GM18498 (cell line): ENCODE measurements at regions not wholly inside any gene's neighbourhood (a gene's known extent, or its start where the extent isn't known, plus 50 kb on each side); places are given as distances from the start of the nearest gene placed in this dataset.

ENCODE experiments used
- ATAC-seq: cut with Tn5 transposase; IDR thresholded peaks from one replicate; pipeline ENCODE4 v1.9.1; 2021; ENCODE audit warnings: mild to moderate bottlenecking, moderate library complexity; ENCODE audit not compliant: unreplicated experiment

DNA sequence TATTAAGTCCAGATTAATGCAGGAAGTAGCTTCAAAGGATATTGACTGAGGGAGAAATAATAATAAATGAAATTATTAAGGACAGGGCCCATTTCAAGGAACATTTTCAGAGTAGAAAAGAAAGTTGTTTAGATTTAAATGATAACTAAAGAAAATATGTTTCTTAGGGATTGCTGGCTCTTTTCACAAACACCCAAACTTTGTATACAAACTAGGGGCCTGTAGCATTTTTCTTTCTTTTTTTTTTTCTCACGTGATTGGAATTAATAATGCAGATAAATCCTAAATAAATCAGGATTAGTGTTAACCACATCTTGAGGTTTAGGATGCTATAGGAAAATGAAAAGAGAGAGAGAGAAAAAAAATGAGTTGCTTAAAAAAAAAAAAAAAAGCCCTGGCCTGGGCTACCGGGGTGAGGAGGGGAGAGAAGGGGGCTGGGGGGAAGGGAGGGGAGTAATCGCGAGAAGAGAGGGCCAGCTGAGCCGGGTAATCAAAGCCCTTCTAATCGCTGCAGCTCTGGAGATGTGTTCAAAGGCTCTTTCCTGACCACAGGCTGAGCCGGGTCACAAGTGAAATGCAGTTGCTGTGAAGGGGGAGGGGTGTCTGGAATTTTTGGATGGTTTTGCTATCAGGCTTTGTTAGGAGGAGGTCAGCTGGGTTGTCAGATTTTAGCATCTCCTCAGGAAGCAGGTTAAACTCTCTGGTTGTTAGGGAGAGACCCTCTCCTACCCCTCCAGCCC lies 104.6 kb upstream of the ZFHX3 start:
- ATAC-seq, result no peak

DNA sequence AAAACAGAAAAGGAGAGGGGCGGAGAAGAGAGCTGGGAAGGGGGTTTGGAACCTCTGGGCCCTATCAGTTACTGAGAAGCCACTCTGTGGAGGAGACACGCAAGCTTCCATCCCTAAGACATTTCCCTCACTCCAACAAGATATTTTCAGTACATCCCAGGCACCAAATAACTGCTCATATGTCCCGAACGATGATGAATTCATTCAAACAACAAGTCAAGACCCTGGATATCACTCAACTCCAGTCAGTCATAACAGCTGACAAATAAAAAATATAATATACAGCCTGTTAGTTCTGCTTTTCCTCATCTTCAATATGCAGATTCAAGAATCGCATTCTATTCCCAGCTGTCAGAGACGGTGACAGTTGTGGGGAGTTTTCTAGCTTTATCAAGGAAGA lies 104.0 kb upstream of the ZFHX3 start:
- ATAC-seq, result no peak

DNA sequence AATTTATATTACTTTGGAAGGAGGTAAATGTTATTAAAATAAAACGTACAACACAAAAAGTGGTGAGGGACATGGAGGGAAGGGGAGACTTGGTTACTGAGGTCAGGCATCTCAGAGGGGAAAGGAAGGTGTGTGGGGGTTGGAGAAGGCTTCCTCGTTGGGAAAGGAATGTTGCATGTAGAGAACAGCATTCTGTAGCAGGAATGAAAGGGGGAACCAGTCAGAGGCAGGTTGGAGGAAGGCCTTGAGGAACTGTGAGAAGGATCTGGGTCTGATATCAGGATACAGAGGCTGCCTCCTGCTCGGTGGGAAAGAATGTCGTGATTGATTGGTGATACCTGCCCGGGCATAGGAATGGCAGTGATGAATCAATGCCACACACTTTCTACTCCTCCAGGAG lies 103.3 kb upstream of the ZFHX3 start:
- ATAC-seq, result no peak

DNA sequence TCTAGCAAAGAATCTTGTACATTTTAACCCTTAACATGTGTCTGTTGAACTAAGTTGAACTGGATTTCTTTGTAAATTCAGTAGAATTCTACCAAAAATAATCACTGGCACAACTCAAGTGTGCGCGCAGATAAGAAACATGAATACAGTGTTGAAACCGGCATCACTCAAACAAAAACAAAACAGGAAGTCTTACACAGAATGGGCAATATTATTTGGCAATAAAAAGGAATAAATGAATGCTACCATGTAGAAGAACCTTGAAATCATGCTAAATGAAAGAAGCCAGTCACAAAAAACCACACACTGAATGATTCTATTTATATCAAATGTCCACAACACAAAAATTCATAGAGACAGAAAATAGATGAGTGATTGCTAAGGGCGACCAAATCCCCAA lies 102.9 kb upstream of the ZFHX3 start:
- ATAC-seq, result no peak

DNA sequence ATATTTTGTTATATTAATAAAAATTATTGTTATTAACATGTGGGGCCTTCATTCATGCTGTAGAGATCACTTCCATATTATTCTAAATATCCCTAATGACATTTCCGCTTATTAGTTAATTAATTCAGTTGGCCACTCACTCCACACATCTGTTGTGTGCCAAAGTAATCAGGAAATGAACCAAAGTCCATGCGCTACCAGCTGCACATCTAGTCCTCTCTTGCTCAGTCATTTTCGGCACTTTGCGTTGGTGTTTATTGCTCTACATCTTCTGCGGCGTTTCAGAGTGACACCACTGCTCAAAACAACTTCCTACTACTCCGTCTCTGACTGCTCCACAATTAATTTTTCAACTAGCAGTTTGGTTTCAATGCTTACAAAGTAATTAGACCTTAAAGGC lies 101.4 kb upstream of the ZFHX3 start:
- ATAC-seq, result no peak

DNA sequence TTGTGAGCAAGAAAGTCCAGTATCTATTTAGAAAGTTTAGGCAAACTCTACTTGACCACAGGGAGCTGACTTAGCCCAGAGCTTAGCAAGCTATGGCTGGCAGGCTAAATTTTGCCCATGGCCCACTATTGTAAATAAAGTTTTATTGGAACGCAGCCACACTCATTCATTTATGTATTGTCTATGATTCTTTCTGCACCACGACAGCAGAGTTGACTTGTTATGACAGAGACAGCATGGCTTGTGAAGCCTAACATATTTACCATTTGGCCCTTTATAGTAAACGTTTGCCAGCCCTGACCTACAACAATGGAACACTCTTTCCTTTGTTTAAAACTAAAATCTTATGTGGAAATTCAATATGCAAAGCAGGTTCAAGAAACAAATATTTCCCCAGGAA lies 100.0 kb upstream of the ZFHX3 start:
- ATAC-seq, result no peak

DNA sequence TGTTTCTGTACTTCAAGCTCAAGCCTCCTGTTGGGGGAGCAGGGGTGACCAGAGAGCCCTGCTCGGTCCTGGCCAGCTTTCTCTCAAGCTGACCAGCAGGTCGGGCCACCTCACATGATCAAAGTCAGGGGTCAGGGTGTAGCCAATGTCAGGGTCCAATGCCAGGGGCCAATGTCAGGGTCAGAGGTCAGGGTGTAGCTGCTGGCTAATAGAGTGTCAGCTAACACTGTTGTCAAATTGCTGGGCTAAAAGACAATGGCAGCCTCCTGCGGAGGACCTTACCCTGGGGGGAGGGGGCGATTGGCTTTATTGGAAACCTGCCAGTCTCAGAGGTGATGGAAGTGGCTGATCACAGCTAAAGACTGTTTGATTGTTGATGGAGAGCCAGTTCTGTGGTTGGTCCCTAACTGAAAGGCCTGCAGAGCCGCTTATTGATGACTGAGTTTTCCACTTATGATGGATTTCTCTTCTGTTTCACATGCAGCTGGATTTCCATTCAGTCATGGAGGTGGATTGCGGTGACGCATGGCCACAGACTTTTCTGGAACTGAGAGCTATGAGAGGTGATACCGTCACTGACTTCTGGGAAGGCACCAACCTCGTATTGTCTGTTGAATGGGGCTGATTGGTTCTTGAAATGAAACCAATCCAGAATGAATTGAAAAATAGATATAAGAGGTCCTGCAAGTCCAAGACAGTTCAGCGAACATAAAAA lies 97.4 kb upstream of the ZFHX3 start:
- no peak for ATAC-seq

DNA sequence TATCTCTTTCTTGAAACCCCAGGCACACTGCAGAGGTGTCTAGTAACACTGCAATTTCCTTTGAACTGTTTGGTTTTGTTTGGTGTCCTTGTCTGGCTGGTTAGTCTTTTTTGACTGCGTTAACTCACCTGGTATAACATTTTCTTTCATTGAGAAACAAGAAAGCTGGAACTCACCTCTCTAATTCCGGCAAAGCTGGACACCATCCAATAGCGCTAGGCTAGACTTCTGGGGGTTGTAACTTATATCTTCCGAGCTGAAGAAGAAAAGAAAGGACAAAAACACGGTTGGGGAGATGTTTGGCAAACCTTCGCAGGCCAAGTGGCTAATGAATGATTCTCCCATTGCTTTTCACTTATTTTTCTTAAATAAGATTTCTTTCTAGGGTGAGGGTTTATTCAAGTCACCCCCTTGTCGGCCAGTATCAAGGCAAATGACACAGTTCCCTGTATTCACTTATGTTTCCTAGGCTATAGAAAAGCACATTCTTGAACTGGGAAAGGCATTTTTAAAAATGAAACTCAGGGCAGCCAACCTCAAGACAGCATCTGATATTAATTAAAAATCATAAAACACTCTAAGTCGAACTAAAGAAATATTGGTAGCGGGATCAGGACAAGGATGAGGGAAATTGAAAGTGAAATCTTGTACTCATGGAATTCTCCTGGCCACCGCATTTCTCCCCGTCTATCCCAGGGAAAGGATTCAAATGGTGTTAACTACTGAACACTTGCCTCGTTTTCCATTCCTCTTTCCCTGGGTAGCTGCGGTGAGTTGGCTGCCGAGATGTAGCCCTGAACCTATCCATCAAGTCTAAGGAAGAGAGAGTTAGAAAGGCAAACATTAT lies 95.9 kb upstream of the ZFHX3 start:
- ATAC-seq, result no peak

DNA sequence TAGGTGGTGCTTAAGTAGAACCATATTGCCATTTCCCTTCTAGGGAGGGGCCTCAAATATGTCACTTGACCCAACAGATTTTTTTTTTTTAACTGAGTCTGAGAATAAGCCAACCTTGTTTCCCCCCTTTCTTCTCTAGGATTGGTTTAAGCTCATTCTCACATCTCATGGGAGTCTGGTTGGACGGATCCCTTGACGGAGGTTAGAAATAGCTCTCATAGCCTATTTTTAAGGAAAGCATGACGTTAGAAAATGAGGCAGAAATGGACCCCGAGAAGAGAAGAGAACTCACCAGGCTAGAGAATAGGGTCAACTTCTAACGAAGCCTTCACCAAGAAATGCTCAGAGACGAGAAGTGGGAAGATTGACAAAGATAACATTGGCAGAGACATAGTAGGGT lies 95.1 kb upstream of the ZFHX3 start:
- no peak for ATAC-seq

DNA sequence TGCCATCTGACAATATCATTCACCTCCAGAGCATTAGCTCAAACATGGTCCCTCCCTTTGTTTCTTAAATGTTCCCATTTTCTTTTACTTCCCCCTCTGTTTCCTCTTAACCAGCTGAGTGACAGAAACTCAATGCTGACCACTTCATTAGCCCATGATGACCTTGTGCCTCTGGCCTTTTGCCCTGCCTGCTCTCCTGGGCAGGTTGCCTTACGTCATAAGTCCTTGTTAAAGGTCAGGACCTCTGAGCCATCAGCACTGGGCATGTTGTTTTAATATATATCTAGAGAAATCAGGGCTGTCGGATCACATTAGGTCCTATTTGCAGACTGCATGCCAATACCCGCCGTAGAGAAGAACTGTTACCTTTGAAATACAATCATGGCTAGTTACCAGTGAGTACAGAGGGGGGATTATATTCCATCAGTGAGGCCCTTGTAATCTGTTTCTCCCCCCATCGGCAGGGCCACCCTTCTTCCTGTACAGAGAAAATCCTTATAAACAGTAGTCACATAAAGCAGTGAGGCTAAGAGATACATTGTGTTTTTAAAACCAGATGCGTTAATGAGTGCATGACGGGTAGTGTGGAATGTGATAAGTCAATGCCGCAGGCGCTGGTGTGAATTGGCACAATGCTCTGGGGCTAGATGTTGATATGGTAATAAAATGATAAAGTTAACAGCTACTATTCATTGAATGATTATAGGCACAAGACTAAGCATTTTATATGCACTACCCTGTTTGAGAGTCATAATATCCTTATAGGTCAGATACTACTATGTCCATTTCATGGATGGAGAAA lies 94.3 kb upstream of the ZFHX3 start:
- ATAC-seq, result no peak

DNA sequence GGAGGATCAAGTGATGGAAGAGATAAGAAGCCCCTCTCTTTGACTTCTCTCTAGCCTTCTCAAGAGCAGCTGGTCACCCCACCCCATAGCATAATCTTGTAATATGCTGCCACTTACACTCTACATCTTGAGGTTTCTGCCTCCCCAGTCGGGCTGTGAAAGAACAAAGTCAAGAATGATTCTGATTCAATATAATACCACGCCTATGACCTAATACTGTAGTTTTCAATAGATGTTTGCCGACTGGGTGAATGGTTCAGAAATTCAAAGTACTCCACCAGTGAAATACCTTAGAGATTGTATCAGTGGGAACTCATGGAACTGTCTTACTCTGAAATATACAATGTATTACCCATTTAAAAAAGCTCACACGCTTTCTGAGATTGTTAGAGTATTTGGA lies 93.0 kb upstream of the ZFHX3 start:
- no peak for ATAC-seq

DNA sequence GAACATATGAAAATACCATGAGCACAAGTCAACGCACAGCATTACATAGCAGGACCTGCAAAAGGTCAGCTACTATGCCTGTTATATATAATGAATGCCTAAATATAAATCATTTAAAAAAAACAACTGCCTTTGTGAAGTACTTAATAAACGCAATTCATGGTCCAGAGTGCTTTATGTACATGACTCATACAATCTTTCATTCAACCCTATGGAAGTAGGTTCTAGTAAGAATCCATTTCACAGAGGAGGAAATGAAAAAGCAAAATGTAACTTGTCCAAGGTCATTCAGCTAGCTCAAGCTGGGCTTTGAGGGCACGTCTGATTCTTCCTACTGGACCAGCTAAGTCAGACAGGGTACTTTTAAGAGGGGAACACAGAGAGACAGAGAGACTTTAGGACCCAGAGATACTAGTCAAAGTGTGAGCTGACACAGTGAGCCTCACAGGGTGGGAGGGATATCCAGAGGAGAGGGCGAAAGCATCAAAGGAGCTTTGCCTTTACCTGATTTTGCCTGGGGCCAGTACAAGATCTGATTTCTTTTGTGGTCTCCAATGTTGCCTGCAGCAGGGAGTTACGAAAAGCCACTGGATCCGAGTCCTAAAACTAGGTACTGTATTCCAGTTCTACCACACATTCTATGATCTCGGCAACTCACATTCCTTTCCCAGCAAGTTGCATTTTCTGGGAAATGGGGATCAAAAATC lies 83.4 kb upstream of the ZFHX3 start:
- ATAC-seq, result no peak

DNA sequence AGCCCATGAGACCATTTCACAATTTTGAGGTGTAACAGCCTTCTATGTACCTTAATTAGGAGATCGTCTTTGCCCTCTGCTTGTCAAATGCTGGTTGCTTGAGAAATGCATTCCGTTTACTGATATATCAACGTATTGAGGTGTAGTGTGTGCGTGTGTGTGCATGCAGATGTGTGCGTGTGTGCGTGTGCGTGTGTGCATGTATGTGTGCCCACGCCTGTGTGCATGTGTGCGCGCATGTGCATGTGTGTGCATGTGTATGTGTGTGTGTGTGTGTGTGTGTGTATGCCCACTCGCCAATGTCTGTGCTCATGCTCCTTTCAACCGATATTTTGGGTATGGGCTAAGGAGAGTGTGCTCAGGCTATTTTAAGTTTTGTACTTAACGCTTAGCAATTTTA lies 81.5 kb upstream of the ZFHX3 start:
- no peak for ATAC-seq

DNA sequence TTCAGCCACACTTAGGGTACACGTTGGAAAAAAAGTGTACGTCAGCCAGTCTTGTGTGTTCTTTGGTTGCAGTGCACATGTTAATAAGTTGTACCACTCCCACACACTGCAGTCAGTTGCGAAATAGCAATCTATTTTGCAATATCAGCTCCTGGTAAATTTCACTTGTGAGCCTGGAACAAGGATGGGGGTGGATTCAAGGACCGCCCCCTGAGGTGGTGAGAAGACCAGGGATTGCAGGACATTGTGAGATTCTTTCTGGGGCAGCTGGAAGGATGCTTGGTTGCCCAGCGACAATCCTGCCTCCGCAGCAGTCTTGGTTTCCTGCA lies 78.6 kb upstream of the ZFHX3 start:
- ATAC-seq, result no peak

DNA sequence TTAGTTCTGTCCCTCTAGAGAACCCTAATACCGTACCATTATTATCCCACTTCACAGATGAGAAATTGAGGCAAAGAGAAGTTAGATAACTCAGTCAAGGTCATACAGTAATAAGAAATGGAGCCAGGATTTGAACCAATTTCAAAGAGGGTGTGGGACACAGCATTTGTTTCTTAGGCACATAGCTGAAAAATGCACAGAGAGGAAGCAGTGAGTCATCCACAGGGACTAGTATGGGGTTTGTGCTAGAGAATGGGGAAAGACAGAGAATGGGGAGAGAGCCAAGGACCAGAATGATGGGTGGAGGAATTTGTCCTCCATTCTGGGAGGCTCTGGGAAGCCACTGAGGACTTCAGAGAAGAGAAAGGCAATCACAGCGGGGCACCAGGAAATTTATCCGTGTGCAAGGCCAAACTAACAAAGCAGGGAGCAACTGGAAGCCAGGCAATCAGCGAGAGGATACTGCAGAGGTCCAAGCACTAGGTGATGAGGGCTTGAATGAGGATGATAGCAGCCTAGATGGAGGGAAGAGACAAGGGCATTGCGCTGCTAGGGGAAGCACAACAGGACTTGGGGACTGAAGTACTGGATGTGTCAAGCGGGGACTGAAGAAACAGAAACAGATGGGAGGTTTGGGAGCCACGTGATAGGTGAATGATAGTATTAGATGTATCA lies 78.1 kb upstream of the ZFHX3 start:
- no peak for ATAC-seq

DNA sequence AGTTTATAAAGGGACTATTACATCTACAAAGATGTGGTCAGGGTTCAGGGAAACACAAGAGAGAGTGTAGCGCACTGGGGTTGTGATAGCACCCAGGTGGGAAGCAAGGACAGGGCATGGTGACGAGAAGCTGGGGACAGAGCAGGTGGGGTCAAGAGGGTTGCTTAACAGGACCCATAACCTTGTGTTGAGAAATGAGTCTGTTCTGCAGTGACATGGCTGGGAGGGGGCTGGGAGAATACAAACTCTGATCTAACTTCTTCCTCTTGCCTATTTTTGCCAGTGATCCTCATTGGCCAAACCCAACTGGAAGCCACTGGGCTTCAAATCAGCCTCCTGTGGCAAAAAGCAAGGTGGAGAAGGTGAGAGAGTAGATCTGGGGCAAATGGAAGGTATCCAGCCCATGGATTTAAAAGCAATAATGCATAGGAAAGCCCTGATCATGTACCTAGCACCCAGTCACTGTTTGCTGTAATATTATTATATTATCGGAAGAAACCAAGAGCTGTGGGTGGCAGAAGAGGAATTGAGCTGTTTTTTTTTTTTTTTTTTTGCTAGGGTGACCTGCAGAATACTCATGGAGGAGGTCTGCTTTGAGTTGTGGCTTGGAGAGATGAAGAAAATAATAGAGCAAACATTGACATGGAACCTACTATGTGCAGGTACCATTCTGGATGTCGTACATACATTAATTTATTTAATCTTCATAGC lies 76.9 kb upstream of the ZFHX3 start:
- no peak for ATAC-seq

DNA sequence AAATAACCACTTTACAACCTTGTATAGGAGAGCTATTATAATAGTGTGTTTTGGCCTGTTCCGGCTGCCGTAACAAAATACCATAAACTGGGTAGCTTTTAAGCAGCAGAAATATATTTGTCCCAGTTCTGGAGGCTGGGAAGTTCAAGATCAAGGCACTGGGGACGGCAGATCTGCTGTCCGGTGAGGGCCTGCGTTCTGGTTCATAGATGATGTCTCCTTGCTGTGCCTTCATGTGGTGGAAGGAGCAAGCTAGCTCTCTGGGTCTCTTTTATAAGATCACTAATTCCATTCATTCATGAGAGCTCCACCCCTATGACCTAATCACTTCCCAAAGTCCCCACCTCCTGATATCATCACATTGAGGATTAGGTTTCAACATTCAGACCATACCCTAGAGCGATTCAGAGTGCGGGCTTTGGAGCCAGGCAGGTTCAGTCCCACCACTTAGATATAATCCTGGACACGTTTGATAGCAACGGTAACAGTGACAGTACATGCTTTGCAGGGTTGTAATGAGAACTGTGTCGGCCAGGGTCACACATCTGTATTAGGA lies 76.2 kb upstream of the ZFHX3 start:
- no peak for ATAC-seq

DNA sequence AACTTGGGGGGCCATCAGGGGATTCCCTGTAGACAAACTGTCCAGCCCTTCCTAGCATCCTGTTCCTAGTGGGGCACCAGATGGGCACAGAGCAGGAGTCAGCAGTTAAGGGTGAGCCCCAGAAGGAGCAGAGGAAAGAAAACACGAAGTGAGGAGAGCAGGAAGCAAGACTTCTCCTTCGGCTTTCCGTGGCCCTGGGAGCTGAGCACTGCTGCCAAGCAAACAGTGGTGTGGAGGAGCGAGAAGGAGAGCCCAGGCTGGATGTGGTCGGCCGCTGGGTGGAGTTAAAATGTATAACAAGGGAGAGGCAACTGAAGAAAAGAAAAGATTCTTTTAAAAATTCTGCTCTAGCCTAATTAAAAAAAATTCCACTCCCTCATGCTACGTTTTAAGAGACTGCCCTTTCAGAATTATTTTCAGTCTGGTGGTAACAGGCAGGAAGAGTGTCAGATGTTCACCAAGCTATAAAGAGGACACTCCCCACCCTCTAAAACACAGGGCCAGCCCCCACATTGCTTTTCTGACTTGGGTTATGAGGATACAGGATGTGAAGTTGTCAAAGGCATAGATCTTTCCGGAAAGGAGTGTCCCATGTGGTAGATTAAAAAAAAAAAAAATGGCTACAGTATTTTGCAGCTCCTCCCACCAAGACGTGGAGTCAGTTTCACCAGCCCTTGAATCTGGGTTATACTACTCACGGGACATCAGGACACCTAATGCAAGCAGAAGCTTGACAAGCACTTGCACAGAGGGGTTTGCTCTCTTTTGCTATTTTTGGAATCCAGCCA lies 74.9 kb upstream of the ZFHX3 start:
- no peak for ATAC-seq
